ENCODE measurements at regions not wholly inside any gene's neighbourhood (a gene's known extent, or its start where the extent isn't known, plus 50 kb on each side); places are given as distances from the start of the nearest gene placed in this dataset.
"Not testable (repeated sequence)": the region's sequence is repeated elsewhere in the genome, so short reads cannot be mapped to it uniquely, and the experiment has no call there.

DNA sequence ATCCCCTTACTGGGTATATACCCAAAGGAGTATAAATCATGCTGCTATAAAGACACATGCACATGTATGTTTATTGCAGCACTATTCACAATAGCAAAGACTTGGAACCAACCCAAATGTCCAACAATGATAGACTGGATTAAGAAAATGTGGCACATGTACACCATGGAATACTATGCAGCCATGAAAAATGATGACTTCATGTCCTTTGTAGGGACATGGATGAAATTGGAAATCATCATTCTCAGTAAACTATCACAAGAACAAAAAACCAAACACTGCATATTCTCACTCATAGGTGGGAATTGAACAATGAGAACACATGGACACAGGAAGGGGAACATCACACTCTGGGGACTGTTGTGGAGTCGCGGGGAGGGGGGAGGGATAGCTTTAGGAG is 161.7 kb upstream of the PHACTR1 start:
- not testable (repeated sequence) for DNase-seq

DNA sequence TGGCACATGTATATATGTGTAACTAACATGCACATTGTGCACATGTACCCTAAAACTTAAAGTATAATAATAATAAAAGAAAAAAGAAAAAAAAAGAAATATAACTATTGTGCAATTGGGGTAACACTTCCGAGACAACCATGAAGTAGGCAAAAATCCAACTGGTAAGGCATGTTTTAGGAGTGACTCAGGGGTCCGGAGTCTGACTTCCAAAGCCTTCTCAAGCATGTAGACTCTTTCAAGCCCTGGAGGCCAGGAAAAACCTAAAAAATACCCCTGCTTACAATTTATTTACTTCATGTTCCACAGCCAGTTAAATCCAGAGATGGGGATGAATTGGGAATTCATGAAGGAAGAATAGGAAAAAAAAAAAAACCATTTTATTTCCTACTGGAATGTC is 161.3 kb upstream of the PHACTR1 start:
- peak; percentile 80 for DNase-seq

DNA sequence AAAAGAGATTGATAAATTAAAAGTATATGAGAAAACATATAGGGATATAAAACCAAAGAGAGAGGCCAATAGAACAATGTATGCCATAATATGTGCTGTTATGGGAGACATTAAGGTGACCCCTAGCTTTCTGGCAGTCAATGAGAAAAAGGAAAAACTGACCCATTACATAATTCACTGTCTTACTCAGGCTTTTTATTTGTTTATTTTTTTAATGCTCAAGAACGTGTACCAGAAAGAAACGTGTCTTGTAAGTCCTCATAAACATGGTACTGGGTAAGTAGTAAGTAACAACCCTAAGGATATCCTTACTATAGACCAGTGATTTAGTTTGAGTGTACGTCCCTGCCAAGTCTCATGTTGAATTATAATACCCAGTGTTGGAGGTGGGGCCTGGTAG is 160.8 kb upstream of the PHACTR1 start:
- no peak for DNase-seq

DNA sequence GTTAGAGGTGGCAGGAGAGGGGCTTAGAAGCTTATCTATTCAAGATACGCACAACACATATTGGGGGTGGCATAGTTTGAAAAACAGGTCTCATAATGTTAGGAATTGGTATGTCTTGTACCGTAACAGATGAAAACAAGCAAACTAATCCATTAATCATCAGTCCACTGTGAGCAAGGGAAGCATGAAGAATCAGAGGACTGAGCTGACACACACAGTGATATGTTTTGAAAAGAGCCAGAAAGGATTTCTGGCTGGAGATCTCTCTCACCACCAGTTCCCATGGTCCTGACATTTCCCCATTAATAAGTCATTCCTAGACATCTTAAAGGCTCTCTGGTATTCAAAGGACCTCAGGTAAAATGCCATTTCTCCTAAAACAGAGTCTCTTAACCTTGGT is 158.8 kb upstream of the PHACTR1 start:
- DNase-seq = peak; percentile 26

DNA sequence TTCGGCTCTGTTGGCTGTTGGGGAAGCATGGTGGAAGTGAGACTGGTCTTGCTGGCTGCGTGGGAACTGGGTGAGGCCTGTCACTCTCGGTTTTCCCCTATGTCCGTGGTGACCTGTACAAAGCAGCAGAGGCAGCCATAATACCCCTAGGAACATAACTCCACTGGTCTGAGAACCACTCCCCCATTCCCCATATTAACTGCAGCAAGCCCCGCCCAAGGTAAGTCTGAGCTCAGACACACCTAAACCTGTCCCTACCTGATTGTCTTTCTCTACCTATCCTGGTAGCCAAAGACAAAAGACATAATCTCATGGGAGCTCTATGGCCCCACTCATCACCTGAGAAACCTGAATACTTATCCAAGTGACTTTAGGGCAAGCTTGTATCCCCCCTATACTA is 156.3 kb upstream of the PHACTR1 start:
- no peak for DNase-seq

DNA sequence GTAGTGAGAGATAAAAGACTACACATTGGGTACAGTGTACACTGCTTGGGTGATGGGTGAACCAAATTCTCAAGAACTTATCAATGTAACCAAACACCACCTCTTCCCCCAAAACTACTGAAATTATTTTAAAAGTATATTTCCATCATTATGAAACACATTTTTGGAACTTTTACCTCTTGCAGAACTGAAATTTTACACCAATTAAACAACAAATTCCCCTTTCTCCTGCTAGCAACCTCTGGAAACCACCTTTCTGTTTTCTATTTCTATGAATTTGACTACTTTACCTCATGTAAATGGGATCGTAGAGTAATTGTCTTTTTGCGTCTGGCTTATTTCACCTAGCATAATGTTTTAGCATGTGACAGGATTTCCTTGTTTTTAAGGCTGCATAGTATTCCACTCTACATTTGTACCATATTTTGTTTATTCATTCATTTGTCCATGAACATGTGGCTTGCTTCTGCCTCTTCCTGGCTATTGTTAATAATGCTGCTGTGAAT is 149.9 kb upstream of the PHACTR1 start:
- DNase-seq = no peak

DNA sequence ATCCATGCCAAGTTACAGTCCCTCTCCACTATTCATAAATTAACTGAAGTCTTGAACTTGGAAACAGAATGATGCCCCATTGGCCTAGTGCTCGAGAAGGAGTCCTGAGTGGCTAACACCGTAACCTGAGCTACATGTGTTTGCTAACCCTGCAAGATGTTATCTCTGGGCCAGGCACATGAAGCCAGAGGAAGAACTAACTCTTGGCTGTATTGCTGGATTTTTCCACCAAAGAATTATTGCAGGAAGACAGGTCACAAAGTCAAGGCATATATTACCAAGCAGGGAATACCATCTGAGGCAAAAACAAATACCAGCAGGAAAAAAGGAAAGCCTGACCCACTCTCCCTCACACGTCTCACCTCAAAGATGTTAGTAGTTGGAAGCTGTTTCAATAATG is 148.9 kb upstream of the PHACTR1 start:
- no peak for DNase-seq

DNA sequence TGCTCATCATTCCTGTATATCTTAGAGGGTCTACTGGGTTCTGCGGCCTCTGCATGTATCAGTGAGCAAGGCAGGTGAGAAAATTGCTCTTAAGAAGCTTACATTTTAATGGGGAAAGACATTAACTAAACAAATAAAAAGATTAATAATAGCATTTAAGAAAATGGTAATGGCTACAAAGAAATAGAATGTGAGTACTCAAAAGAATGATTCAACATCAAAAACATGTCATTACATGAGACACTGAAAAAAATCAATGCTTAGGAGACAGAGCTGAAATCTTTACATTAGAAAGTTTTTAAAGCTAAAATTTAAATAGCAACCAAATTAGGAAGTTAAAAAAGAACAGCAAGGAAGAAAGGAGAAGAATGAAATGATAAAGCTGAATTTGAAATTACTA is 146.9 kb upstream of the PHACTR1 start:
- no peak for DNase-seq

DNA sequence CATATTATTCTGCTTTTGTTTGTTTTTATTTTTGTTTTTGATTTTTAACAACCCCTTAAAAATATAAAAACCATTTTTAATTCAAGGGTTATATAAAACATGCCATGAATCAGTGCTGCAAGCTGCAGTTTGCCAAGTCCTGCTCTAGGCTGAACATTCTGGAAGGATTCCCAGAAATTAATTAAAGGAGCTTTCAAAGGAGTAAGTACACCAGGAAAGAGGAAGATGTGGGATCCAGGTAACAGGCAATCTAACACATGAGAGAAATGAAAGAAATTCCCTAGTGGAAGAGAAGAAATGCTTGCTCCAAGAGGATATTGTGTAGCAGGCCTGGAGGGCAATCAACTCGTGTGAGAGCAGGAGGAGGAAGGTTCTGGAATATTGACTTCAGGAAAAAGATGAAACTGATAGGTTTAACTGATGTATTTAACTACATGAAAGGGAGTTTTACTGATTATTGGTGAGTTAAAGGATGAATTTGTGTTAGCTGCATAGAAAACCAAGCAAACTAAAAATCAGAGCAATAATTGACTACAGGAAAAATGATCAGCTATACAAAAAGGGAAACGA is 146.0 kb upstream of the PHACTR1 start:
- peak; percentile 35 for DNase-seq

DNA sequence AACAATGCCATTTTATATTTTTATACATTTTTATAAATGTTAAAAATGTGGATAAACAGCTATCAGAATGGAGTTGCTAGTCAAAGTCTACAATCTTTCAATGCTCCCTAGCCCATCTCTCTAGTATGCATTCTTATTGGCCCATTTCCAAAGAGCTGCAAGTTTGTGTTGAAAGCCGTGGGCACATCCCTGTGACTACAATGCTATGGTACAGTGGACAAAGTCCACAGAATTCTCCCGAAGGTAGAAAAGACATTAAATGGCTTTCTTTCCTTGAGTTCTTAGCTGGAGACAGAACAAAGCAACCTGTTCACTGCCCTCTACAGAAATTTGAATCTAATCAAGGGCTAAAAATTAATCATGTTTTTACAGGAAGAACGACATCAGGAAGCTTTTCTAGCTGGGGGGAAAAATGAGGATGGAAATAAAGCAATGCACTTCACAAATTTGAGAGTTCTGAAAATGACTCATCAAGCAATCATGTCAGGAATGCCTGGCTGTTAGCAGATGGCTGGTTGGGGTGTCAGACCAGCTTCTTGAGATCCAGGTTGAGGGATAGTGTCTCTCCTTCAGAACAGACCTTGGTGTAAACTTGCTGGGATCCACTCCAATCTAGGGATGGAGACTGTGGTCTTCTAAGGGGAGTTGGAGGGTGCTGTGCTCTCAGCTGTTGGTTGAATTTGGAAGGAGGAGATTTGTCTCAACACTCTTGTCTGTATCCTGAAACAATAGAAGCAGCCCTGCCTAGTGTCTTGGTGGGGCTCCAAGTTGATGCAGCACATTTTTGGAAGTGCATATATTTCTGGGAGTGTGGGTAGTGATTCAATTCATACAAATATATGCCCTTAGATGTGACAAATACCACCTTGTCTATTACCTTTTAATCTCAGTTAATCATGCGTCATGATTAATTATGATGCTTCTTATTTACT is 143.4 kb upstream of the PHACTR1 start:
- peak; percentile 92 for DNase-seq

DNA sequence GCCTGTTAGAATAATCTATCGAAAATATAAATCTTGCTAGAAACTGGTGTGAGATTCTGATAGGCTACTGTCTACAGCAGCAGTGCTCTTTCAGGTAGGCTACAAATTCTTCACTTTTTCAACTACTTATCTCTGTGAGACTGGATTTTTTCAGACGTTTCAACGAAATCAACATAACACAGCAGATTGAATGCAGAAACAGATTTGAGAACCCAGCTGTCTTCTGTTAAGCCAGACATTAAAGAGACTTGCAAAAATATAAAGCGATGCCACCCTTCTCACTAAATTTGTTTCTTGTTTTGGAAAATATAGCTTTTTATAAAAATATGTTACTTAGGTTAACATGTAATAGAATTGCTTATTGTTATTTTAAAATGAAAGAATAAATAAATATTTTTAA is 140.6 kb upstream of the PHACTR1 start:
- DNase-seq = no peak

DNA sequence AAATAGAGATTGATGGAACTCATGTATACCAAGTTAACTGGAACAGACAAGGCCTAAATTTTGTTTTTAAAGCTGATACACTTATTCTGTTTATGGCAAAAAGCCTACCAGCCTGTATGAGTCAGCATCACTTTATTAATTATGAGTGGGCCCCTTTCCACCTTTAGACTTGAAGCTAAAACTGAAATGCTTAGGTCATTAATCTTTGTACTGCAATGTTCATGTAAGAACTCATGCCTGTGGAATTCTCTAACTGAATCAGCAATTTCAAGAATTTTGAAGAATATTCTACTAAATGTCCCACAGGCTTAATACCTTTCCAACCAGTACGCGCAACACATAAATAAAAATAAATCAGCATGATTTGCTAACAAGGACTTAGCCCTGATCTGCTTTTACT is 140.2 kb upstream of the PHACTR1 start:
- DNase-seq = peak; percentile 68

DNA sequence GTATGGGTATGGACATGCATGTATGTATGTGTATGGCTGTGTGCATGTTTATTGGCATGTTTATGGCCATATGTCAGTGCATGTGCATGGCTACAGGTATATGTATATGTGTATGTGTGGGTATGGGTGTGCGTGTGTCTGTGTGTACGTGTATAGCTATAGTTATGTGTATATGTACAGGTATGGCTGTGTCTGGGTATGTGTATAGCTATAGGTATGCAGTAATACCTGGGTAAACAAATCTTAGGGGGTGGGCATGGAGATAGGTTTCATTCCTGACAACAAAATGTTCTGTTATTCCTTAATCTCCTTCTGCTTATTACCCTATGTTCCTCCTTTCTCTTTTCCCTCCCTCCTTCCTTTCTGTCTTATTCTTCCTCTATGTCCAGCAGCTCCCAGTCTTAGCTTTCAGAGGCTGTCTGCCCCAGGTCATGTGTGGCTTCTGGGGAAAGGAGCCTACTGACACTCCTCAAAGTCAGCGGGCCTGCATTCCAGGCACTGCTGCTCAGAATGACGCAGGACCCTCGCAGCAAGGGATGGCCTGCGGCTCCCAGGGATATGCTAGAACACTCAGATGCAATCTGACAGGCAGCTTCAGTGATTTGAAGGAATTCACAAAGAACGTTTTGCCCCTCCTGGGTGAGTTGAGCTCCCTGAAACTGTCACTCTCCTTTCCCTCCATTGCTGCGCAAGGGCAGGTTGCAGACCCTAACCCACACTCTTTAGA is 139.3 kb upstream of the PHACTR1 start:
- DNase-seq = peak; percentile 67

DNA sequence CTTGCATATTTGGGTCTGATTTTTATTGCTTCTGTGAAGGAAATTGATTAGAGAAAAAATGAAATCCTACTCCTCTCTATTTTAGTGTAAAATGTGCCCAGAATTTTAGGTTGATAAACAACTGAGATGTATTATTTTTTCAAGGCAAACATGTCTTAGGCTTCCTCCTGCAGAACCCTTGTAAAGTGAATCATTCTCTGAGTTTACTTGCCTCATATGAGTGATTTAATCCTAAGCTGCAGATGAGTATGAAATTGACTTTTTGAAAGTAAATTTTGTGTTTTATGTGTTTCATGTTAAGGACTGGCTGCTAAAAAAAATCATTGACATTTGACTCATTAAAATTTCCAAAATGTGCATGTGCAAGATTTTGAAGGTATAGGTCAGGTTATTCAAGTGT is 138.5 kb upstream of the PHACTR1 start:
- DNase-seq = no peak

DNA sequence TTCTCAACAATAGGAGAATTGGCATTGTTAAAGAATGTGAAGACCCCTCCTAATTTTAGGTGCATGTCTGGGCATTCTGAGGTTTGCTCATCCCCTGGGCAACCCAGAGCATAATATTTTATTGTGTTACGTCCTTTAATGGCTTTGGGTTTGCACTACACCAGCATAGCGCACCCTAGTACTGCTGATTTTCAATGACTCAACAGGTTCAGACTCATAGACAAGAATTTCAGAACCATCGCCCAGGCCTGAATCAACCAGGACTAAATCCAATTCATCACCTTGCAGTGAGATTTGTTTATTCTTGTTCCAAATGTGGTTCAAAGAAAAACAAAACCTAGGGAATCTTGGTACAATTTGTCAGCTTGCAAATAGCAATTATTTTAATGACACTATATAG is 137.8 kb upstream of the PHACTR1 start:
- DNase-seq = no peak

DNA sequence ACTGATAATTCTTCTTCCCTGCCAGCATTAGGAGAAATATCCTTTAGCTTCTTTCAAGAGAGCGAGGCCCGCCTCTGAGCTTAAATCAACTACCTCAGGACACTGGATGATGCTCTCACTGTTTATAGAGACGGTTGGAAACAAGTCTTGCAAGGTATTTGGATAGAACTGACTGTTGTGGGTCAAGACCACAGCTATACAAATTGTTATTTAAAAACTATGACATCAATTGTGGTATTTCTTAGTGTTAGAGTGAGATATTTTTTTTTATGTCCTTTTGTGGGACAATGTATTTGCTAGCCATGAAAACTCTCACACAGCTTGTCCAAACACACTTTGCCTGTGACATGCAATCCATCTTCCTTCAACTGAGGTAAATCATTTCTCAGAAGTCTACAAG is 136.3 kb upstream of the PHACTR1 start:
- no peak for DNase-seq

DNA sequence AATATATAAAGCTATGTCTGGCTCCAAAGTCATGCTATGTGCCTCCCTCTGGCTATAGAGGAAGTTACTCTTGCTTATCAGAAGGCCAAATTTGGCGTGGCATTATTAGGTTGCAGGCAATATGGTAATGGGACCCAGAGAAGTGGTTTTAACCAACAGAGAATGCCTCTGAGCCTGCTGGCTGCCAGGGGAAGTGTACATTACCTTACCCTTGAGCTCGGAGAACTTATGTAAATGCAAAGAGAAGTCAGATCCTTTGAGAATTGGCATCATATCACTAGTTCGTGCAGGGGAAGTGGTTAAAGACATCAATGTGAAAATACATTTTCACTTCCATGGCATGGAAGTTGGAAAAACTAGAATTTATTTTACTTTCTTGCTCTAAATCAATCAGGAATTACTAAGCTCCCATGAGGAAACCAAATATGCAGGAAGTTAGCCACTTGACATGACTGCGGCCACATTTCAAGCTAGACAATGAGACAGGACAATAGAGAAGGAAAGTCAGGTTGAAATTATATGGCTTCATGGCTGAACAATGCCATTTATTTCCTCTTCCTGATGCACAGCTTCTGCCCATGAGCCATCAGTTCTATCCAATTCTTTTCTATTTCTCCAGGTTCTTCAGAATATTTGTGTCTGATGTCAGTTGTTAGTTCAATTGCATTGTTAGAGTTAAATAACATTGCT is 134.0 kb upstream of the PHACTR1 start:
- DNase-seq = peak; percentile 38

DNA sequence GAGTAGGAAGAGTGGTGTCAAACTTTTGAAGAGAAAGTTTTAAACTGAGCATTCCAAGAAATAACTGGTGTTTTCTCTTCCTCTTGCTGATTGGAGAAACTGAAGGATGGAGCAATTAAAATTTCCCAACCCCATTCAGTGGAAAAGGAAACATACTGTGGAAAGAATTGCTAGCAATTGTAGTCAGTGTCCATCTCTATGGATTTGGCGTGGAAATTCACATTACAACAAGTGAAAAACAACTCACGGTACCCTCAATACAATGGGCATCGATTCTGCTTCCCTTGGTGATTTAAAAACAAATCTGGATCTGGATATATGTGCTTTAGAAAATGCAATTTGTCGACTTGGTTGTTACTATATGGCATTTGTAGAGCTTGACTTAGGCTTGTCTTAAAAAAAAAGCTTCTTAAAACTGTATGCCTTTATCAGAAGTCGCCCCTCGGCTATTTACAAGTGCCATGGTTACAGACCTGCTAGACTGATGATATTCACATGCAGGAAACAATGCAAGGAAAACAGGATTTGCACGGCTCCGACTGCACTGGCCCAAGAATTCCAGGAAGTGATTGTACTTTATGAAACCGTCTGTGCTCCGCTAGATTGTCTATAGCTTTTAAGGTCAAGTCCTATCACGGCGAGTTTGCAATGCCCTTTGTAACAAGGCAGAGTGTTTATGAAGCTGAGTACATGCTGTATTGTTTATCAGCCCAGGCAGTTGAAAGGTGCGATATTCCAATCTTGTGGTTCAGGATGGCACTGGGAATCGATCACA is 131.7 kb upstream of the PHACTR1 start:
- no peak for DNase-seq

DNA sequence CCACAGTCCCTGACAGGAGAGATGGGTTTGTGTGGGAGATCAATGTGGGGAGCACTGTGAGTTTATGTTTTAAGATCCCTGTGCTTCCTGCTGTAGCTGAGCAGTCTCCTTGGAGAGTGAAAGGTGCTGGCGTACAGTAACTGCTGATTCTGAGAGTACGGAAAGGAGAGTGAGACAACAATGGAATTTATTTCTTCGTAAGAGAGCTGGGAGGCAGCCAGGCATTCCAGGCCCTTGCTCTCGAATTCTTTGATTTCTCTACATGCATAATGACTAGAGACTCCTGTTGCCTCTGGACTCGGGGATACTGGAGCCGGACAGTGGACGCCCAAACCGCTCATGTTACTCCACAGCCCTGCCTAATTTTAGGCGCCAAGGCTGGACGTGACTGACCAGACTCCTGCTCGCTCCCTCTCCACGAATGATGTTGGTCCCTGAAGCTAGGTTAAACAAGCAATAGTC is 131.0 kb upstream of the PHACTR1 start:
- no peak for DNase-seq

DNA sequence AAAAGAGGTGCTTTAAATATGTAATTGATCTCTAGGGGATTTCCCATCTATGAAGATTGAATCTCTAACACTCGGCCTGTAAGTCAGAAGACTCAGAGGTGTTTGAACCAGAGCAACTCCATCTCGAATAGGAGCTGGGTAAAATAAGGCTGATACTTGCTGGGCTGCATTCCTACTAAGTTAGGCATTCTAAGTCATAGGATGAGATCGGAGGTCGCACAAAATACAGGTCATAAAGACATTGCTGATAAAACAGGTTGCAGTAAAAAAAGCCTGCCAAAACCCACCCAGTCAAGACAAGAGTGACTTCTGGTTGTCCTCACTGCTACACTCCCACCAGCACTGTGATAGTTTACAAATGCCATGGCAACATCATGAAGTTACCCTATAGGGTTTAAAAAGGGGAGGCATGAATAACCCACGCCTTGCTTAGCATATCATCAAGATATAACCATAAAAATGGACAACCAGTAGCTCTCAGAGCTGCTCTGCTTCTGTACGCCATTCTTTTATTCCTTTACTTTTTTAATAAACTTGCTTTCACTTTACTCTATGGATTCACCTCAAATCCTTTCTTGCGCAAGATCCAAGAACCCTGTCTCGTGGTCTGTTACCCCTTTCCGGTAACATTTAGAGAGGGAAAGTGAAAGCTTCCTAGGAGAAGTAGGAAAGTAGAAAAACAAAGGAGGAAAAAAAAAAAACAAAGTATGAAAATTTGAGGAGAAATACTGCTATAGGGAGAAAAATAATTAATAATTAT is 129.7 kb upstream of the PHACTR1 start:
- no peak for DNase-seq

DNA sequence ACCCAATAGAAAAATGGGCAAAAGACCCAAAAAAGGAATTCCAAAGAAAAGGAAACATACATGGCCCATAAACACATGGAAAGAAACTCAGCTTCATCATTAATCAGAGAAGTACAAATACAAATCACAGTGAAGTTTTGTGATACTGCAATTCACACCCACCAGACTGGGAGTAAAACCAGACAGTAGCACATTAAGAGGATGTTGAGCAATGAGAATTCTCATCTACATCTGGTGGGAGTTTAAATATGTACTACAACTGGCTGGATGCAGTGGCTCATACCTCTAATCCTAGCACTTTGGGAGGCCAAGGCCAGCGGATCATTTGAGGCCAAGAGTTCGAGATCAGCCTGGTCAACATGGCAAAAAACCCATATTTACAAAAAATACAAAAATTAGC is 125.7 kb upstream of the PHACTR1 start:
- DNase-seq = no peak
